ENCODE measurements at regions not wholly inside any gene's neighbourhood (a gene's known extent, or its start where the extent isn't known, plus 50 kb on each side); places are given as distances from the start of the nearest gene placed in this dataset.

DNA sequence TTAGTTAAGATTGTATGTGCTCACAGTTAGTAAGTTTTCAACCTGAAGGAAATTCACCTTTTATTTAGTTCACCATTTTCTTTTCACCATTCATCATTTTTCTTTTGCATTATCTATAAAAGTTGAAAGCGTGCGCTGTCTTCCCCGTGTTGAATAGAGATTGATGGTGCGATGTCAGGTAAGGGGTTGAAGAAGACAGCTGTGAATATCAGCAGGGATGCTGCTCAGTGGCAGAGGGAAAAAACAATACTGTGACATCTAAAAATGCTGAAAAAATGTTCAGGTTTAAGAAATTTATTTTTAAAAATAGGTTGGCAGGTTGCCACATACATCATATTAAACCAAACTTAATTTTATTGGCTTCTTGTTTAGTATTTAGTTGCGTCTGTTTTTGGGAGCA lies 815.0 kb downstream of the DTWD2 start:
- no peaks in the 10 kb centered on the region for H3K36me3 ChIP-seq
- intact Hi-C loops (cut with DNase I), result no loop called here
- H3K4me3 ChIP-seq (replicated peaks in 1 of 3), result no peak overlapping the region
- TF ChIP-seq, protein P1, sequence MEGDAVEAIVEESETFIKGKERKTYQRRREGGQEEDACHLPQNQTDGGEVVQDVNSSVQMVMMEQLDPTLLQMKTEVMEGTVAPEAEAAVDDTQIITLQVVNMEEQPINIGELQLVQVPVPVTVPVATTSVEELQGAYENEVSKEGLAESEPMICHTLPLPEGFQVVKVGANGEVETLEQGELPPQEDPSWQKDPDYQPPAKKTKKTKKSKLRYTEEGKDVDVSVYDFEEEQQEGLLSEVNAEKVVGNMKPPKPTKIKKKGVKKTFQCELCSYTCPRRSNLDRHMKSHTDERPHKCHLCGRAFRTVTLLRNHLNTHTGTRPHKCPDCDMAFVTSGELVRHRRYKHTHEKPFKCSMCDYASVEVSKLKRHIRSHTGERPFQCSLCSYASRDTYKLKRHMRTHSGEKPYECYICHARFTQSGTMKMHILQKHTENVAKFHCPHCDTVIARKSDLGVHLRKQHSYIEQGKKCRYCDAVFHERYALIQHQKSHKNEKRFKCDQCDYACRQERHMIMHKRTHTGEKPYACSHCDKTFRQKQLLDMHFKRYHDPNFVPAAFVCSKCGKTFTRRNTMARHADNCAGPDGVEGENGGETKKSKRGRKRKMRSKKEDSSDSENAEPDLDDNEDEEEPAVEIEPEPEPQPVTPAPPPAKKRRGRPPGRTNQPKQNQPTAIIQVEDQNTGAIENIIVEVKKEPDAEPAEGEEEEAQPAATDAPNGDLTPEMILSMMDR (IDR thresholded peaks at IDR 0.05), result no peak
- no peak for TF ChIP-seq POLR2A (IDR thresholded peaks at IDR 0.05)
- H3K4me1 ChIP-seq, result no peaks in the 10 kb centered on the region
- DNase-seq, result no peak
- no peaks in the 10 kb centered on the region for H3K9me3 ChIP-seq
- H3K27me3 ChIP-seq, result no peaks in the 10 kb centered on the region
- no peak overlapping the region for H3K27ac ChIP-seq
- WGBS, 2 donors, result 94 to 96% methylated on average over 5 of the region's 5 CpGs

DNA sequence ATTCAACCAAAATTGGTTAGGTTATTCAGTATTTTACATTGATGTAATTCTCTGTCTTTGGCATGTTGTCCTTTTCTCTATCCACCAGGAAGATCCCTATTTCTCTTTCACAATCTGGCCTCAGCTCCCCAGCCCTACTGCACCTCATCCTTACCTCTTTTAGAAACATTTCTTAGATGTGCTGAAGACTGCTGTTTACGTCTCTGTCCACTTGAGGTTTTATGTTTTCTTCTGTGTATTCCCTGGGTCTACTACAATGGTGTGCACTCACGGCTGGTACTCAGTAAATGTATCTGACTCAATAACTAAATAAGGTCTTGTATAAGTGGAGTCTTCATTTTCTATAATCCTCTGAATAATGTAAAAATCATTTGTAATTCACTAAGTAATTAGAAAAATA lies 822.7 kb downstream of the DTWD2 start:
- Histone ChIP-seq H3K9me3 (no peaks in the 10 kb centered on the region), H3K4me3 (replicated peaks in 1 of 3) (no peak overlapping the region), H3K4me1 (no peaks in the 10 kb centered on the region), H3K36me3 (no peaks in the 10 kb centered on the region), H3K27ac (no peak overlapping the region), H3K27me3 (no peaks in the 10 kb centered on the region)
- intact Hi-C loops (cut with DNase I), result no loop called here
- no peak for DNase-seq
- WGBS, 2 donors, result 91 to 92% methylated on average over 2 of the region's 2 CpGs
- no peak for TF ChIP-seq POLR2A (IDR thresholded peaks at IDR 0.05)
- TF ChIP-seq, protein P1 (IDR thresholded peaks at IDR 0.05), result no peak

DNA sequence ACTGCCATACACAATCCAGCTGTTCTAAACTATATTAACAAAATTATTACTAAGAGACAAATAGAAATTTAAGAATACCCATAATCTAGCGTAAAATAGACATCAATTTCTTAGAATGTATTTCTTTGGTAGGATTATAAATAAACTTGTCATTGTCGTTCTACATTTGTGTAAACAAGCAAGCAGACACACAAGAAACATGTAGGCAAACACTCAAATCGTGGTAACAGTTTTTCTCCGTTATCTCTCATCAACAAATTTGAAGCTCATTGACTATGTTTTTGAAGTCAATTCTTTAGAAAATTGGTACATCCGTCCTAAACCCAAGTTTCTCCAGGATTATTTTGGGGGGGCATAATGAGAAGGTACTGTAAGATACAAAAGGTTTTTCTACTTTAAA lies 832.2 kb downstream of the DTWD2 start:
- intact Hi-C loops (cut with DNase I), result no loop called here
- Histone ChIP-seq H3K9me3 (no peaks in the 10 kb centered on the region), H3K4me3 (replicated peaks in 1 of 3) (no peak overlapping the region), H3K27me3 (no peaks in the 10 kb centered on the region), H3K4me1 (no peaks in the 10 kb centered on the region), H3K27ac (no peak overlapping the region), H3K36me3 (no peaks in the 10 kb centered on the region)
- no peak for DNase-seq
- TF ChIP-seq, protein P1 (IDR thresholded peaks at IDR 0.05), result no peak
- TF ChIP-seq POLR2A (IDR thresholded peaks at IDR 0.05), result no peak
- 91 to 94% methylated on average over 5 of the region's 5 CpGs for WGBS, 2 donors

DNA sequence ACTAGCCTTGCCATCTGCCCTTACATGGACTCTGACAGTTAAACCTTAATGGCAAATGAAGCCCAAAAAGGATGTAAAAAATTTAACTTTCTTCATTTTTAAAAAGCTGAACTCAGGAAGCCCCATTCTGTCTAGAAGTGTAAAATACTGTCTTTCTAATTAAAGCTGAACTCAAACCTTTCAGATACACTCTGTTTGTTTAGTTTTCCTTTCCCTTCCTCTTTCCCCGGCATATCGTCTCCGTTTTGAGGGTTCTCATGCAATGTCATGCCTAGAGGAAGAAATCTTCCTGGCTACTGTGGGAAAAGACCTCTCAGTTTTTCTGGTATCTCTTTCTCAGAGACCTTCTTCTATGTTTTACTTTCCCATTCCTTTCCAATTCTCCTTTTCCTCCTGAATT lies 841.5 kb downstream of the DTWD2 start:
- no peaks in the 10 kb centered on the region for H3K36me3 ChIP-seq
- no peaks in the 10 kb centered on the region for H3K9me3 ChIP-seq
- no peak overlapping the region for H3K4me3 ChIP-seq (replicated peaks in 1 of 3)
- H3K4me1 ChIP-seq, result no peaks in the 10 kb centered on the region
- no peak for TF ChIP-seq POLR2A (IDR thresholded peaks at IDR 0.05)
- TF ChIP-seq, protein P1 (IDR thresholded peaks at IDR 0.05), result no peak
- intact Hi-C loops (cut with DNase I), result no loop called here
- DNase-seq, result no peak
- H3K27me3 ChIP-seq, result no peaks in the 10 kb centered on the region
- no peak overlapping the region for H3K27ac ChIP-seq
- WGBS, 2 donors, result 36 to 45% methylated on average over 3 of the region's 3 CpGs

DNA sequence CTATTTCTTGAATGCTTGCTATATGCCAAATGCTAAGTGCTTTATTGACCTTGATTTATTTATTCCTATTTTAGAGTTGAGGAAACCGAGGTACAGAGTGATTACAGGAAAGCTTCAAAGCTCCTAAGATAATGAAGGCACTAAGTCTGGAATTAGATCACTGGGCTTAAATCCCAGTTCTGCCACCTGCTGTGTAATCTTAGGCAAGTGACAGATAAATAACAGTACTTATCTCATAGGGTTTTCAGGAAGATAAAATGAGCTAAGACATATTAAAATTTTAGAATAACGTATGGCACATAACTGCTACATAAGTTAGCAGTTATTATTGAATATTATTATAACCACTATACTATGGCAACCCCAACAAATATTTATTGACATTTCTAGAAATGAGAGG lies 843.8 kb downstream of the DTWD2 start:
- H3K9me3 ChIP-seq, result no peaks in the 10 kb centered on the region
- intact Hi-C loops (cut with DNase I), result no loop called here
- no peak for DNase-seq
- H3K27me3 ChIP-seq, result no peaks in the 10 kb centered on the region
- H3K4me1 ChIP-seq, result no peaks in the 10 kb centered on the region
- TF ChIP-seq, protein P1 (IDR thresholded peaks at IDR 0.05), result no peak
- no peak for TF ChIP-seq POLR2A (IDR thresholded peaks at IDR 0.05)
- 64 to 66% methylated on average over 2 of the region's 2 CpGs for WGBS, 2 donors
- no peak overlapping the region for H3K4me3 ChIP-seq (replicated peaks in 1 of 3)
- no peaks in the 10 kb centered on the region for H3K36me3 ChIP-seq
- H3K27ac ChIP-seq, result no peak overlapping the region

Measured in thyroid gland (tissue), 4 donors.